SIG-M5 treated with dmso at 0.1 percent for 504 hours (cell line): ENCODE measurements at regions not wholly inside any gene's neighbourhood (a gene's known extent, or its start where the extent isn't known, plus 50 kb on each side); places are given as distances from the start of the nearest gene placed in this dataset.

Experiments
- DNase-seq: peaks from one replicate; lab custom pipeline; 2025; ENCODE audit not compliant: unreplicated experiment; lab: John Stamatoyannopoulos, UW

DNA sequence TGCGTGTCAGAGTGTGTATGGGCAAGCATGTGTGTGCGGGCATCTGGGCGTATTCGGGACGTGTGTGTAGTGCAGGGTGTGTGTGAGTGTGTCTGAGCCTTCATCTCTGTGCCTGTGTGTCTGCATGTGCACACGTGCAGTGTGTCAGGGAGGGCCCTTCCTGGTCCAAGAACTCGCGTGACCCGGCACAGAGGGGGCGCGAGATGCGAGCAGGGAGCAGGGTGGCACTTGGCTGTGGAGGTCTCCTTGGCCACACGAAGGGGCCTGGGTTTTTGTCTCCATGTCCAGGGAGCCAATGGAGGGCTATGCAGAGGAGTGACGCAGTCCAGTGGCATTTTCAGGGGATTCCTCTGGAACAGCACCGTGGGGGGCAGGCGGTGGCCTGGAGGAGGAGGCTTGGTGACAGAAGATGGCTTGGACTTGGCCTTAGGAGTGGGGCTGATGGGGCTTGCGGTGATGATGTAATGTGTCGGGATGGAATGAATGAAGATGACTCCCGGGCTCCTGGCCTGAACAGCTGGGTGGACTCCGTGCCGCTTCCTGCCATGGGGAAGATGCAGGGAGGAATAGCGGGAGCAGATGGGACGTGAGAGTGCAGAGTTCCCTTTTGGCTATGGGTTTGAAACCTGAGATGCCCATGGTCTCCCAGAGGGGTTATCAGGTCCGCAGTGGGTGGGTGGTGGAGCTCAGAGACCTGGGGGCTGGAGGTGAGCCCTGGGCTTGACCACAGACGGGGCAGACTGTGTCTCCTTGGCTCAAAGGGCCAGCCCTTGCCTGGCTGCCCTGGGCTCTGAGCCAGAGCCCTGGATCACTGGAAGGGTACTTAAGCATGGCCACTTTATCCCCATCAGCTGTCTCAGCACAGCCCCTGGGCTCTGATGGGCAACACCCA is 208.3 kb downstream of the PHETA1 start:
- DNase-seq, result no peak

DNA sequence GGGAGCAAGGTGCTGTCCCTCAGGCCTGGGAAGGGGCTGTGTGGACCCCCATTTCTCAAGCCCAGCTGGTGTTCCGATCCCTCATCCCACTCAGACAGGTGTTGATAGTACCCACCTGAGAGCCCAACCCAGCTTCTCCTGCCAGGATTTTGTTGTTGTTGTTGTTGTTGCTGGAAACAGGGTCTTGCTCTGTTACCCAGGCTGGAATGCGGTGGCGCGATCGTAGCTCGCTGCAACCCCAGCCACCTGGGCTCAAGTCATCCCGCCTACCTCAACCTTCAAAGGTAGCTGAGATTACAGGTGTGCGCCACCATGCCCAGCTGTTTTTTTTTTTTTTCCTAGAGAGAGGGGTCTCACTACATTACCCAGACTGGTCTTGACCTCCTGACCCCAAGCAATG is 209.9 kb downstream of the PHETA1 start:
- DNase-seq, result no peak

DNA sequence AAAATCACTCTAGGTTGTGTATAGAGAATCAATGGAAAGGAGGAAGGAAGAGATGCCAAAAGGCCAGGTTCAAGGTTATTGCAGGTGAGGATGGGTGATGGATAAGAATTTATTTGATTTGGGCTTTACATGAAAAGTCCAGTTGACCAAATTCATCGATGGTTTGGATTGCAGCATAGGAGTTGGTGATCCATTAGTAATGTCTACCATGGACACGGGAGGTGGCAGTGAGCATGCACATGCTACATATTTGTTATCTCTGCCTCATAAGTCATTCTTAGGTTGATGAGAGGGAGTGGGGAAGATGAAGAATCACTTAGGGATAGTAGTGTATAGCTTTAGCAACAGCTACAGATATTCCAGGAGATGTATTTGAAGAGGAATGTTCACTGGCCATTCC is 211.4 kb downstream of the PHETA1 start:
- DNase-seq, result no peak

DNA sequence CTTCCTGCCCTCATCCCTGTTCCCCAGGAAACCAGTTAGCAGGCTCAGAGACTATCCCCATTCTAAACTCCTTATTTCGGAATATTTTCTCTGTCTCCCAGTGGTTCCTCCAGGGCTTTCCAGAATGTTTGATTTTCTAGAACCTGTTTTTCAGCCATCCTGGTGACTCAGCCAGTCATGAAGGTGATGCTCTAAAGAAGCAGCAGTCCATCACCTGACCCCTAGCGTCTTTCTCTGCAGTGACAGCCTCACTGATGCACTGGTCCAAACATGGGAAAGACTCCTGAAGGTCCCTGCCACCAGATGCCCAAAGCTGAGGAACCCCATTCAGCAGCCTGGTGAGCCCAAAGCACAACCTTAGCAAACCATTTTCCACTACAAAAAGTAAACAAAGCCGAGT is 212.6 kb downstream of the PHETA1 start:
- DNase-seq, result no peak

DNA sequence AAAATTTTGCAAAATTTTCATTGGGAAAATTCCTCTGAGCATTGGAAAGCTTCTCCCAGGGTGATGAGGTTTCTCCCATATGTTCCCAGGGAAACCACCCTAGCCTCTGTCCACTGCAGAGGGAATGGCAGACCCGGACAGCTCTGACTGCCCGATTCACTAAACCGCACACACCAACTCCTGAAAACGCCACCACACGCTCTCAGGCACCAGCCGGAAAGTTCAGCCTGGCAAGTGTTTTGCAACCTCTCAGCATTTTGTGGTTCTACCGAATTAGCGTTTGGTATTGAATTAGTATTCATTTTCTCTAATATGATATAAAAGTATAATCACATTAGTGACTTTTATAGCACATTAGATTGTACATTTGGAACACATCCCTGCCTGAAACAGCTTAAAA is 213.4 kb downstream of the PHETA1 start:
- no peak for DNase-seq

DNA sequence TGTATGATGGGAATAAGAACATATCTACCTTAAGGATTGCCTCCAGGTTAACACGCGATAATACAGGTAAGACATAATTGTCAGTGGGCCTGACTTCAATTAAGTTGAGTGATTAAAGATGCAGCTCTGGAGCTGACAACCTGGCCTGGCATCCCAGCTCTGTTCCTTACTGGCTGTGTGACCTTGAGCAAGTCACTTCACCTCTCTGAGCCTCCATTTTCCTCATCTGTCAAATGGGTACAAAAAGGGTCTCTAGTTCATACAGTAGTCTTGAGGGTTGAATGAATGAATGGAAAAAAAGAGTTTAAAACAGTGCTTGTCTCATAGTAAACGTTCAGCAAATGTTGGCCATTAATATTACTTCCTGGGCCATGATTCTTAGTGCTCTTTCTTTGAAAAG is 213.9 kb downstream of the PHETA1 start:
- no peak for DNase-seq

DNA sequence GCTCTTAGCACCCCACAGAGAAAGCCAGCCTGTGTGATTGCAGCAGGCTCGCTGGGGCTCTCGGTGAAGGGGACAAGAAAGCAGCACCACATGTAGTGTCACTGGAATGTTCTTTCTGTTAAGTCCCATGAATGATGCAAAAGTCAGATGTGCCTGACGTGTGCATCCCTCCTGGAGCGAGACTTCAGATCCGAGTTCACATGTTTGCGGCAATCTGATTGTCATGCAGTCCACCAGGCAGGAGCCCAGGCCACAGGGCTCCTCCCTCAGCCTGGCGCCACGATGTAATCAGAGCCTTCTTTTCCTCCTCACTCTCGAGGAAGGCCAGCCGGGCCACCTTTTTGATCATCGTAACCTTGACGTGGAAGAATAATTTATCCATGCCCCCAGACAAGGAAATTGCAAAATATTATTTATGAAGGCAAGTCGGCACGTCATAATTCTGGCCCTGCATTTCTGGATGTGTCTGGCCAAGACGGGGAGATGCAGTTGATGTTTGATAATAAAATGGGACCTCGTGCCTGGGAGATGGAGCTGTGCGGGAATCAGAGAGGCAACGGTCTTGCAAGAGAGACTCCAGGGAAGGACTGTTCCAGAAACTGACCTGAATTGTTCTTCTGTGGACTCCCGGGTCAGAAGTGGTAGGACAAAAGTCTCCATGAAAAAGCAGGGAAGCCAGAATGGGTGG is 214.6 kb downstream of the PHETA1 start:
- DNase-seq, result no peak

DNA sequence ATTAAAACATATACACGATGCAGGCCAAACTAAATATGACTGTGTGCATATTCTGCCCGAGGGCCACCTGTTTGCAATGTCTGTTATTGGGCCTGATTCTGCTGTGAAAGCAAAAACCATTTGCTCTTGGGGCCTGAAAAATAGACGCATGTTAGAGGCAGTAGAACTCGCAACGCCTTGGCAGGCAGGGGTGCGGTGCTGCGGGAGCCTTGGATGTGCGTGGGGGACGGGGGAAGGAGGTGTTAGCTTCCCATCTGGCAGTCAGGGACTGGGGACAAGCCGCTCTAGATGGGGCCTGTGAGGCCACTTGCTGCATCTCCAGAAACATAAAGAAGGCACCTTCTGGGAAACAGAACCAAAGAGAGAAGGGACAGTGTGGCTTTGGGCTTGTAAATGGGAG is 216.3 kb downstream of the PHETA1 start:
- DNase-seq, result no peak

DNA sequence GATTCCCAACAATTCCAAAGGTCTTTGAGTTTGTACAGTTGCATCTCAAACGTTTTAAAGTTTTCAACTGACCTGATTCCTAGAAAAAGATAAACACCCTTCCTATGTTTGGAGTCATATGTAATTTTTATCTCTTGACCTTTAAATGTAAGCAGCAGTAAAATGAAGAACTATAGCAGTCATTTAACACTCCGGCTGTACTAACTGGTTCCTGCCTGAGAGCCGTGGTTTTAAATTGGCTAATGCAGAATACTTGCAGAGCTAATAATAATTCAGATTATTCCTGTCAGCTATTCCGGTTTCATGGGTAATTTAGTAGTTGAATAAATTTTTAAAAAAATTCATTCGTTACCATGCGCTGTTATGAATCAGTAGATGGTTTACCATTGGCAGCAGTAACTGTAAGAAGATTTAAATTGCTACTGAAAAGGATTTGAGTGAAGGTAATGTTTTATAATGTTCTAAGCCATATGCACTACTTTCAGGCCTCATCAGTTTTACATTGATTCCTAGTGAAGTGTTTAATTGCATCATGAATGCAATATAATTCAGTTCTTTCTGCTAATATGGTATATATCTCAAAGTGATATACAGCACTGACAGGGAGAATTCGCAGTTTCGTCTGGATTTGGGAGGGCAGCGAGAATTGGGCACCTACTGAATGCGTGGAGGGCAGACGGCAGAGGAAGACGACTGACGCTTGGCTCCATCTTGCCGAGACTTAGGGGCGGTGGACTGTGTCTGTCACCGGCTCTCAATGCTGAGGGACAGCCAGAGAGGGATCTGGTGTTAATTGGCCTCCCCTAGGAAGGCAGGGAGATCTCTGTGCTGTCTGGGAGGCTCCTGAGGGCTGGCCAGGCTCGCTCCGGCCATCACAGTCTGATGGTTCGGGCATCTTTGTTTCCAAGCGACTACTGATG is 217.7 kb downstream of the PHETA1 start:
- DNase-seq, result no peak

DNA sequence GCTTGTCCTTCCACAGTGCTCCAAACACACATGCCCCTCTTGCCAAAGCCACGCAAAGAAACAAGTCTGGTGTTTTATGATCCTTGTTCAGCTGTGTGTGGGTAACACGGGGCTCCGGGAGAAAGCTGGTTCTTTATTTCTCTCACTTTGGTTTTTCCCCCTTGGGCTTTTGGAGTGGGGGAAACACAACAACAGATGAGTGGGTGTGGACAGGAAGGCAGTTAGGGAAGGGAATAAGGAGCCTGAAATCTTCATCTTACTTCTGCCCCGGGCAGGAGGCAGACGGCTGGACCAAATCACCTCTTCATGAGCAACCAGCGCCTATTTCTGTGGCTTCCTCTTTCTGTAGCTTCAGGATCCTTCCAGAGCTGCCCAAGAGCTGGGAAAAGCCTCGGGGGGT is 218.5 kb downstream of the PHETA1 start:
- peak; percentile 15 for DNase-seq

DNA sequence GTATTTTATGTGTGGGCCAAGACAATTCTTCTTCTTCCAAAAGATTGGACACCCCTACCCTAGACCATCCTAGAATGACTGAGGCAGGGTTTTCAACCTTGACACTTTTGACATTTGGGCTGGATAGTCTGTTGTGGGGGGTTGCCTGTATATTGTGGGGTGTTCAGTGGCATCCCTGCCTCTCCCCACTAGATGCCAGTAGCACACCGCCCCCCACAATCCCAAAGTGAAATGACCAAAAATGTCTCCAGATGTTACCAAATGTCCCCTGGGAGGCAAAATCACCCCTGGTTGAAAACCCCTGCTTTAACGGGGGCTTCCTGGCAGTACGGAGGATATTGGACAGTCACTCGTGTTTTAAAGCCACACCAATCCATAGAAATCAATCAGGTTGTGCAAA is 219.6 kb downstream of the PHETA1 start:
- no peak for DNase-seq

DNA sequence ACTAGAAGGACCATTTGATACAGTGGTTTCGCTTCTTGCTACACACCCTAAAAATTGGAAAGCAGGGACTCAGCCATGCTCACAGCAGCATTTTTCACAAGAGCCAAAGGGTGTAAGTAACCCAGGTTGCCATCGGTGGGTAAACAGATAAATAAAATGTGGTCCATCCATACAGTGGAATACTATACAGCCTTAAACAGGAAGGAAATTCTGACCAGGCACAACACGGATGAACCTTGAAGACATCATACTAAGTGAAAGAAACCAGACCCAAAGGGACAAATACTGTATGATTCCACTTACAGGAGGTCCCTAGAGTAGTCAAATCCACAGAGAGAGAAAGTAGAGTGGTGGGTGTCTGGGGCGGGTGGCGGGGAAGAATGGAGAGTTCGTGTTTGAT is 220.9 kb downstream of the PHETA1 start:
- no peak for DNase-seq

DNA sequence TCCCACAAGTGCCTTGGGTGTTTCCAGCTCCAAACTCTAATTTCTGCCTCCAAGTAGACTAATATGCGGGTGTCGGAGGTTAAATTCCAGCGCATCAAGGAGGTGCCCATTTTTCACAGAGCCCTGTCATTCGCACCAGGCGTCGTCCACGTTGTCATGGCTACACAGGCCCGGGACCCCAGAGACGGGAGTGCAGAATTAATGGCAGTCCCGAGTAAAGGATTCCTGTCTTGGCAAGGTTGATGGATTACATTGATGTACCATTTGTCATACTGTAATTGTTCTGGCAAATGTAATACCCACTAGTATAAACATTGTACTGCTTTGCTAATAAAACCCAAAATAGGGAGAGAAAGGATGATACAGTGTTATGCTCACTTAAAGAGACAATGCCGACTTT is 222.9 kb upstream of the MYL2 start:
- DNase-seq, result no peak

DNA sequence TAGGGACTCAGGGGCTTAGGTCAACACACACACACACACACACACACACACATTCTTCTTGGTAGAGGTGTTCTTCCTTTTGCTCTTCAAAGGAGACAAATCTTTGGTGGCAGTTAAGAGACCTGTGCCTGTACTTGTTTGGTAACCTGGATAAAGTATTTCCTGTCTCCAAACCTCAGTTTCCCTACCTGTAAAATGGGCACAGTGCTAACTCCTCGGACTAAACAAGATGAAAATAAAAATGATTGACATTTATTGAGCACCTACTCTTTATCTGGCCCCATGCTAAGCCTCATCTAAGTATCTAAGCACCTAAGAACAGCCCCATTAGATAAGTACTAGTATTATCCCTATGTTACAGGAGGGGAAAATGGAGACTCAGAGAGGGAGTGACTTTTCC is 220.8 kb upstream of the MYL2 start:
- no peak for DNase-seq

DNA sequence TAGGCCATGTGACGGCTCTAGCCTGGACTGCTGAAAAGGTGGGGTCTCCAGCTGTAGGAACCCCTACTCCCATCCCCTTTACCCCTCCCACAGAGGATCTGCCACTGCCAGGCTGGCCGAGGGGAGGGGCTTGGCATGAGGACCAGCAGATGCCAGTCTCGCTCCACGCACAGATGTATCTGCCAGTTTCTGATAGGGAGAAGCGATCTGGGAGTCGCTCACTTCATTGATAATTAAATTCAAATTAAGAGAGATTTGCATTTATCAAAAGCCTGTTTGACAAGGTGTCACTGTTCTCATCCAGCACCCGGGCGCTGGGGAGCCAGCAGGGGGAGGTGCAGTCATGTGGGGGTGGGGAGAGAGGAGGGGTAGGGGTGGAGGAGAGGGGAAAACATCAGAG is 217.6 kb upstream of the MYL2 start:
- no peak for DNase-seq

DNA sequence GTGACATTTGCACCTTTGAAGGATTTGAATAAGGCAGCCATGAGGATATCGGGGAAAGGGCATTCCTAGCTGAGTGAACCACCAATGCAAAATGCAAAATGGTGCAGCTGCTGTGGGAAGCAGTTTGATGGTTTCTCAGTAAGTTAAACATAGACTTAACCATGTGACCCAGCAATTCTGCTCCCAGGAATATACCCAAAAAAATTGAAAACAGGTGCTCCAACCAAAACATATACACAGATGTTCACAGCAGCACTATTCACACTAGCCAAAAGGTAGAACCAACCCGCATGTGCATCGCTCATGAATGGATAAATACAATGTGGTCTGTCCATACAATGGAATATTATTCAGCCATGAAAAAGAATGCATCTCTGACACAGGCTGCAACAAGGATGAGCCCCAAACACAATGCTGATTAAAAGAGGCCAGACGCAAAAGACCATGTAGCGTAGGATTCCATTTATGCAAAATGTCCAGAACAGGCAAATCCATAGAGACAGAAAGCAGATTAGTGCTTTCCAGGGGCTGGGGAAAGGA is 215.0 kb upstream of the MYL2 start:
- no peak for DNase-seq

DNA sequence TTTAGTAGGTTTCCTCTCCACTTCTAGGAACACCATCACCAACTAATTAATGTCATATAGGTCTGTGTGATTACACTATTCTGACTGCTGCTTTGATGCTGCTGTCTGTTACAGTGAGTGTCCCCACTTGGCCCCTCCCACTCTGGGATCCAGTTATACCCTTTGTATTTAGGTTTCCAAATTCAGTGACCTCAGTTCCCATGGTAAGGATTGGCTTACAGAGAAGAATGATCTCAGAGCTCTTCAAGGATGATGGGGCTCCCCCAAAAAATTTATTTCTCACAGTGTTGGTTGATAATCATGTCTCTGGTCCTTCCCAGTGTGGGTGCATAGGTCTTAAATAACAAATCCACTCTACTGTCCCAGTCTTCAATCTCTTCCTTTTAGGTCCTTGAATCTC is 210.0 kb upstream of the MYL2 start:
- DNase-seq, result no peak

DNA sequence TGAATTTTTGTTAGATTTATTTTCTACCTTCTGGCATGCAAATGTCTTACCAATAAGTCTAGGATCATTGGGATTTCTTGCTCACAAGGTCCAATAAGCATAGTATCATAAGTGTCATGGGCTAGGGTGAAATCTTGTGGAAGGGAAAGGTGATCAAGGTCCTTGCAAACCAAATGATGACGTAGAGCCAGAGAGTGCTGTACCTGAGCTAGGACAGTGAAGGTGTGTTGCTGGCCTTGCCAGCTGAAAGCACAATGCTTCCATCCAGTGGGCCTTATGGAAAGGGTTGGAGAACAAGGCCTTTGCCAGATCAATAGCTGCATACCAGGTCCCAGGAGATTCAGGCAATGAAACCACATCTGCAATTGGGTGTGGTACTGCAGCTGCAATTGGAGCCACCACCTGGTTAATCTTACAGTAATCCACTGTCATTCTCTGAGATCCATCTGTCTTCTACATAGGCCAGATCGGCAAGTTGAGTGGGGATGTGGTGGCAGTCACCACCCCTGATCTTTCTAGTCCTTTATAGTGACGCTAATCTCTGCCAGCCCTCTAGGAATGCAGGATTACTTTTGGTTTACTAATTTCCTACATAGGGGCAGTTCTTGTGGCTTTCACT is 208.9 kb upstream of the MYL2 start:
- no peak for DNase-seq

DNA sequence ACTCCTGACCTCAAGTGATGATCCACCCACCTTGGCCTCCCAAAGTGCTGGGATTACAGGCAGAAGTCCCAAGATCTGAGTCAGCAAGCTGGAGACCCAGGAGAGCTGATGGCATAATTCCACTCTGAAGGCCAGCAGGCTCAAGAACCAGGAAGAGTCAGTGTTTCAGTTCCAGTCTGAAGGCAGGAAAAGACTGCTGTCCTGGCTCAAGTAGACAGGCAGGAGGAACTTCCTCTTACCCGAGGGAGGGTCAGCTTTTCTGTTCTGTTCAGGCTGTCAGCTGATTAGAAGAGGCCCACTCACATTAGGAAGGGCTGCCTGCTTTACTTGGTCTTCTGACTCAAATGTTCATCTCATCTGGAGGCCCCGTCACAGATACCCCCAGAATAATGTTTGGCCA is 206.0 kb upstream of the MYL2 start:
- peak; percentile 47 for DNase-seq

DNA sequence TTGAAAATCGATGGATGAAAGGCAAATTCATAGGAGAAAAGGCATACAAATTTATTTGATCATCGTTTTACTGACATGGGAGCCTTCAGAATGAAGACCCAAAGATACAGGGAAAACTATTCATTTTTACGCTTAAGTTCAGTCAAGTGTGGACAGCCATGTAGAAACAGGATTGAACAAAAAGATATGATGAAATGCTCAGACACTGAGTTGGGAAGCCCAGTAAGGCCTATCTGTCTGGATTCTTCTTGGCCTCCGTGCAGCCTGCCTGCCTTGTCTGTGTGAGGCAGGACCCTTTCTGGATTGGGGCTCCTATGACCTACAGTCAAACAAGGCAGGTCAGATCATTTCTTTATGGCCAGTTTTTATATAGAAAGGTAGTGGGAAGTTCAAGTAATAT is 203.8 kb upstream of the MYL2 start:
- no peak for DNase-seq

DNA sequence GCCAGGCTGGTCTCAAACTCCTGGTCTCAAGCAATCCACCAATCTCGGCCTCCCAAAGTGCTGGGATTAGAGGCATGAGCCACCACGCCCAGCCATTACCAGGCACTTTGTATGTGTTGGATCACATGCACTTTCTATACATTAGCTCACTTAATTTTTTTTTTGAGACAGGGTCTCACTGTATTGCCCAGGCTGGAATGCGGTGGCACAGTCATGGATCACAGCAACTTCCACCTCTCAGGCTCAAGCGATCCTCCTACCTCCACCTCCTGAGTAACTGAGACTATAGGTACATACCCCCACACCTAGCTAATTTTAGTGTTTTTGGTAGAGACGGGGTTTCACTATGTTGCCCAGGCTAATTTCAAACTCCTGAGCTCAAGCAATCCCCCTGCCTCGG is 203.0 kb upstream of the MYL2 start:
- no peak for DNase-seq
